ENCODE measurements at regions not wholly inside any gene's neighbourhood (a gene's known extent, or its start where the extent isn't known, plus 50 kb on each side); places are given as distances from the start of the nearest gene placed in this dataset.

- Histone ChIP-seq H3K79me2 (ENCODE audit: control insufficient read depth in 1 of 2, insufficient read depth in 2 of 2, low read length in 2 of 2) (no peaks in the 10 kb centered on the region), H3K56ac (replicated peaks; ENCODE audit: insufficient read length, low read depth, low read length) (no peak overlapping the region), H4K91ac (replicated peaks; ENCODE audit: insufficient read length, low read length) (no peak overlapping the region), H3K4me2 (ENCODE audit: insufficient read depth in 1 of 2, low read depth in 2 of 2, low read length in 2 of 2) (no peak overlapping the region), H4K8ac (ENCODE audit: extremely low read depth, insufficient read depth, low read length) (no peak overlapping the region), H3K14ac (ENCODE audit: insufficient read length) (no peak overlapping the region), H3K9me3 (ENCODE audit: insufficient read depth in 2 of 2, low read depth in 1 of 2, low read length in 1 of 2) (no peaks in the 10 kb centered on the region), H3K4me3 (ENCODE audit: extremely low read depth in 1 of 4, insufficient read depth in 2 of 4, low read depth in 3 of 4, low read length in 4 of 4) (no peak overlapping the region), H3K27me3 (replicated peaks in 1 of 4; ENCODE audit: control insufficient read depth in 3 of 4, extremely low read depth in 1 of 4, insufficient read depth in 3 of 4, low read length in 3 of 4) (no peaks in the 10 kb centered on the region), H2BK120ac (replicated peaks; ENCODE audit: low read depth, low read length) (no peak overlapping the region), H3K4ac (replicated peaks; ENCODE audit: insufficient read length, low read depth, low read length) (no peak overlapping the region), H4K20me1 (replicated peaks in 1 of 2; ENCODE audit: control insufficient read depth in 1 of 2, insufficient read depth in 2 of 2, low read length in 2 of 2) (no peaks in the 10 kb centered on the region), H2BK12ac (ENCODE audit: low read depth, low read length) (no peak overlapping the region), H3K23me2 (ENCODE audit: low read depth, low read length) (no peaks in the 10 kb centered on the region), H3K36me3 (ENCODE audit: control insufficient read depth in 2 of 4, insufficient read depth in 4 of 4, low read length in 3 of 4) (no peaks in the 10 kb centered on the region), H2BK20ac (ENCODE audit: low read length) (no peak overlapping the region), H3K4me1 (replicated peaks in 1 of 4; ENCODE audit: control insufficient read depth in 3 of 4, insufficient read depth in 4 of 4, low read length in 3 of 4) (peaks cover 0 to 3% (median 0%) of the 10 kb centered on the region in 4 experiments; a peak in 1 of 7 replicates), H3K79me1 (ENCODE audit: low read depth, low read length) (no peaks in the 10 kb centered on the region), H2BK5ac (ENCODE audit: low read depth, low read length) (no peak overlapping the region), H3K27ac (ENCODE audit: low read depth, low read length) (no peak overlapping the region), H3K18ac (ENCODE audit: extremely low read depth, low read length) (no peak overlapping the region), H2AK5ac (ENCODE audit: low read depth, low read length) (no peak overlapping the region), H3K9ac (replicated peaks in 1 of 4; ENCODE audit: extremely low read depth in 1 of 4, low read depth in 3 of 4, low read length in 3 of 4) (no peak overlapping the region), H2AFZ (ENCODE audit: low read length) (no peak overlapping the region), H2BK15ac (ENCODE audit: low read length) (no peak overlapping the region), H3K23ac (ENCODE audit: insufficient read length) (no peak overlapping the region), H4K5ac (ENCODE audit: insufficient read length, low read depth, low read length) (no peak overlapping the region)
- POLR2A ChIA-PET (ENCODE audit: partially characterized antibody) = no interaction called here
- FAIRE-seq = no peak
- CTCF ChIA-PET (ENCODE audit: partially characterized antibody) = no interaction called here
- TF ChIP-seq CBX5 (IDR thresholded peaks at IDR 0.05; ENCODE audit: low read depth, low read length) (no peak), NANOG (IDR thresholded peaks at IDR 0.05; ENCODE audit: insufficient read depth, low read depth, low read length, poor library complexity, severe bottlenecking) (peak; percentile 57), EZH2 (IDR thresholded peaks at IDR 0.05; ENCODE audit: low read depth, low read length, severe bottlenecking) (no peak), SP2 (IDR thresholded peaks at IDR 0.05; ENCODE audit: low read length) (no peak), ASH2L (IDR thresholded peaks at IDR 0.05; ENCODE audit: low read length) (no peak), POLR2A (IDR thresholded peaks at IDR 0.05; ENCODE audit: control extremely low read depth in 1 of 2, low read depth in 2 of 2, low read length in 2 of 2) (no peak)
- no peak for DNase-seq (ENCODE audit: low read depth in 1 of 2, low spot score in 2 of 2)
Measured at GRCh38 chr13:69418319-69418718, 689.3 kb upstream of the ATXN8OS start.

Data from H1 (cell line).